ENCODE measurements at regions not wholly inside any gene's neighbourhood (a gene's known extent, or its start where the extent isn't known, plus 50 kb on each side); places are given as distances from the start of the nearest gene placed in this dataset.

- Histone ChIP-seq H3K4me3 (ENCODE audit: low read depth, low read length) (no peak overlapping the region), H3K36me3 (ENCODE audit: control insufficient read depth, insufficient read depth, low read length) (no peaks in the 10 kb centered on the region), H3K27me3 (ENCODE audit: control insufficient read depth, insufficient read depth, low read length) (no peaks in the 10 kb centered on the region)
- CTCF ChIA-PET = interaction anchor here (1.2 kb wide), 1 partner anchor 46 kb away, joined by 3 read pairs; no protein-coding TSS in a partner anchor
- POLR2A ChIA-PET = no interaction called here
- DNase-seq (ENCODE audit: low read depth) = no peak
- no peak for TF ChIP-seq CTCF (IDR thresholded peaks at IDR 0.05; ENCODE audit: insufficient read depth, low read depth, low read length)
These were observed 195.9 kb upstream of the FBXO33 start for GRCh38 chr14:39628087-39628486.

DNA sequence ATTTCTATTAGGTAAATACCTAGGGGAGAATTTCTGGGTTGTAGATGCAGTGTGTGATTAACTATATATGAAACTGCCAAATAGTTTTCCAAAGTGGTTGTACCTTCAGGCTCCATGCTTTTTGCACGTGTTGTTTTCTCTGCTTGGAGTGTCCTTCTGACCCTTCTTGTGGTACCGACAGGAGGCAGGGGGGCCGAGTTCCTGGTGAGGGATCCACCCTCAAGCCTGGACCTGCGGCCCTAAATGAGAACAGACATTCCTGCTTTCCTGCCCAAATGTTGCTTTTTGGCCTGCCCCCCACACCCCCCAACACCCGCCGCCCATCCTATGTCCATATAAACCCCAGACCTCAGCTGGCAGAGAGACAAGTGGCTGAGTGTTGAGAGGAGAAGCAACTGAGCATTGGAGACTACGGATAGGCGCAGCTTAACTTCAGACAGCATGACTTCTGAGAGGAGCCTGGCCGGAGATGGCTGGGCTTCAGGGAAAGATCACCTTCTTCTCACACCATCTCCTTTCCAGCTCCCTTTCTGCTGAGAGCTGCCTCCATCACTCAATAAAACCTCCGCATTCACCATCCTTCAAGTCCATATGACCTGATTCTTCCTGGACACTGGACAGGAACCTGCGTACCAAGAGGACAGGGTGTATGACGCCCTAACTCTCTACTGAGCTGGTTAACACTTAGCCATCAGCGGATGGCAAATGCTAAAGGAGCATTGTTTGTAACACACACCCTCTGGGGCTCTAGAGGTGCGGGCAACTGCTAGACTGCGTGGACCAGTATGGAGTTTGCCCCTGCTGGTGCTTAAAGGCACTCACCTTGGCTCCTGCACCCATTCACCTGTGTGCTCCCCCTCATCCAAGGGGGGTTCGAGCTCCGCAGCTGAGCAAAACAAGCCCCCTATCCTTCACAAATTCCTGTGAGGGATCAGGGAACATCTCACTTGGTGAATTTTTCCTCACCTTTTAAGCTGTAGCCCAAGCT lies 194.7 kb upstream of the FBXO33 start:
- no peak for DNase-seq (ENCODE audit: low read depth)
- Histone ChIP-seq H3K36me3 (ENCODE audit: control insufficient read depth, insufficient read depth, low read length) (no peaks in the 10 kb centered on the region), H3K27me3 (ENCODE audit: control insufficient read depth, insufficient read depth, low read length) (no peaks in the 10 kb centered on the region), H3K4me3 (ENCODE audit: low read depth, low read length) (no peak overlapping the region)
- ChIA-PET CTCF (interaction anchor here (1.2 kb wide), 1 partner anchor 47 kb away, joined by 3 read pairs; no protein-coding TSS in a partner anchor), POLR2A (no interaction called here)
- no peak for TF ChIP-seq CTCF (IDR thresholded peaks at IDR 0.05; ENCODE audit: insufficient read depth, low read depth, low read length)

DNA sequence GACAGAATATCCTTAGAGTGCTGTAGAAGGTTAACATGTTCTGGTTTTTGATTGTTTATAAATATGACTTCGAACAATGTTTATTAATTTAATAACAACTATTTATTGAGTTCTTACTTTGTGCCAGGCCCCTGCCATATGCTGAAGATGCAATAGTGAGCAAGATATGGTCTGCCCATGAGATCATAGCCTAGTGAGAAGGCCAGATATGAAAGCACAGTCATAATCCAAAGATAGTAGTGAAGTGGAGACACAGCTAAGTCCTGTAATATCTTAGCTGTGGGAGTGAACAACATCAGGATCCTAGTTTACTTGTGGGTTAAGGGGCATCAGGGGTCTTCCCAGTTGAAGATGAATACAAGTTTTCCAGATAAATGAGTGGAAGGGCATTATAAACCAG lies 189.4 kb upstream of the FBXO33 start:
- no peak for TF ChIP-seq CTCF (IDR thresholded peaks at IDR 0.05; ENCODE audit: insufficient read depth, low read depth, low read length)
- DNase-seq (ENCODE audit: low read depth) = no peak
- Histone ChIP-seq H3K4me3 (ENCODE audit: low read depth, low read length) (no peak overlapping the region), H3K27me3 (ENCODE audit: control insufficient read depth, insufficient read depth, low read length) (no peaks in the 10 kb centered on the region), H3K36me3 (ENCODE audit: control insufficient read depth, insufficient read depth, low read length) (no peaks in the 10 kb centered on the region)
- ChIA-PET POLR2A (no interaction called here), CTCF (no interaction called here)

DNA sequence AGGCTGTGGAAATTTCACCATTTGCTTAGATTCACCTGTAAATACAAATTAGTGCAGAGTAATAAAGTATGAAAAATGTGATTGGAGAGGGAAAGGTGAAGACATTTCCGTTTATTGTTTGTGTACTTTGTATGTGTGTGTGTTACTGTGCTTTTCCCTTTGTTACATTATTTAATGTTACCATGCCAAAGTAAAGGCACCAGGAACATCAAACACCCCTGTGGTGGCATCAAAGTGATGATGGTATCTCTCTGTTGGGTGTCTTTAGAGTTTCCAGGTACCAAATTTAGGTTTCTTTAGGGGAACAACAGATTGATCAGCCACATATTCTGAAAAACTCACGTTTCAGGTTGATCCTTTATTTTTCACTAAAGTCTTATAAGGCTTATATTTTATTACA lies 189.0 kb upstream of the FBXO33 start:
- ChIA-PET POLR2A (no interaction called here), CTCF (no interaction called here)
- DNase-seq (ENCODE audit: low read depth) = no peak
- no peak overlapping the region for H3K4me3 ChIP-seq (ENCODE audit: low read depth, low read length)
- no peak for TF ChIP-seq CTCF (IDR thresholded peaks at IDR 0.05; ENCODE audit: insufficient read depth, low read depth, low read length)
- no peaks in the 10 kb centered on the region for H3K36me3 ChIP-seq (ENCODE audit: control insufficient read depth, insufficient read depth, low read length)
- no peaks in the 10 kb centered on the region for H3K27me3 ChIP-seq (ENCODE audit: control insufficient read depth, insufficient read depth, low read length)

DNA sequence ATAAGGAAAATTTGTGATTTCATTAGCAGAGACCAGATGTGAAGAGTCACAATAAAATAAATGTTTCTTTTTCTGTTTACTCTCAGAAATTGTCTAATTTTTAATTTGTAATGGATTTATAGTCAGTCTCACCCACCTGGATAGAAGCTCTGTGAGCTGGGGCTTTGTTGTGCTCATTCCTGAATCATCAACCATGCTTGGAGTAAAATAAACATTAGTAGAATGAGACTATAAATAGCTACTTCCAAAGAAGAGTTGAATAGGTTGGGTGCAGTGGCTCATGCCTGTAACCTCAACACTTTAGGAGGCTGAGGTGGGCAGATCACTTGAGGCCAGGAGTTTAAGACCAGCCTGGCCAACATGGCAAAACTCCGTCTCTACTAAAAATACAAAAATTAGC lies 185.3 kb upstream of the FBXO33 start:
- POLR2A ChIA-PET = no interaction called here
- DNase-seq (ENCODE audit: low read depth) = no peak
- no peak overlapping the region for H3K4me3 ChIP-seq (ENCODE audit: low read depth, low read length)
- H3K36me3 ChIP-seq (ENCODE audit: control insufficient read depth, insufficient read depth, low read length) = no peaks in the 10 kb centered on the region
- H3K27me3 ChIP-seq (ENCODE audit: control insufficient read depth, insufficient read depth, low read length) = no peaks in the 10 kb centered on the region
- TF ChIP-seq CTCF (IDR thresholded peaks at IDR 0.05; ENCODE audit: insufficient read depth, low read depth, low read length) = no peak
- CTCF ChIA-PET = no interaction called here
